ENCODE measurements at regions not wholly inside any gene's neighbourhood (a gene's known extent, or its start where the extent isn't known, plus 50 kb on each side); places are given as distances from the start of the nearest gene placed in this dataset.

- TF ChIP-seq USF2 (IDR thresholded peaks at IDR 0.05; ENCODE audit: borderline replicate concordance, low read depth, low read length) = no peak
- TF ChIP-seq BHLHE40 (IDR thresholded peaks at IDR 0.05; ENCODE audit: borderline replicate concordance in 1 of 2, low read depth in 2 of 2, low read length in 1 of 2) = no peak
- TF ChIP-seq JUNB (IDR thresholded peaks at IDR 0.05) = no peak
- TF ChIP-seq POU2F2 (IDR thresholded peaks at IDR 0.05; ENCODE audit: borderline replicate concordance, low read depth, low read length) = no peak
- no peak for TF ChIP-seq EZH2 (IDR thresholded peaks at IDR 0.05; ENCODE audit: borderline replicate concordance, control insufficient read depth, low read depth, low read length)
- TF ChIP-seq ATF3 (IDR thresholded peaks at IDR 0.05; ENCODE audit: borderline replicate concordance, extremely low read depth, low read depth, low read length) = no peak
Measured at GRCh38 chr11:127059286-127059685, 58.7 kb upstream of the KIRREL3 start (continued).

- TF ChIP-seq NKRF (conservative IDR thresholded peaks at IDR 0.05) = no peak
- TF ChIP-seq POLR2A (IDR thresholded peaks at IDR 0.05; ENCODE audit: low read depth, low read length) = no peak
- TF ChIP-seq ETV6 (conservative IDR thresholded peaks at IDR 0.05 in 1 of 2, IDR thresholded peaks at IDR 0.05 in 1 of 2; ENCODE audit: borderline replicate concordance in 1 of 2, low read depth in 1 of 2) = no peak
- no peak for TF ChIP-seq SMAD1 (IDR thresholded peaks at IDR 0.05; ENCODE audit: low read depth, partially characterized antibody)
- no peak for TF ChIP-seq GABPA (IDR thresholded peaks at IDR 0.05; ENCODE audit: low read depth)
- no peak for TF ChIP-seq EGR1 (IDR thresholded peaks at IDR 0.05; ENCODE audit: borderline replicate concordance in 1 of 2, low read depth in 2 of 2, low read length in 2 of 2)
- Histone ChIP-seq H3K36me3 (ENCODE audit: control insufficient read depth in 2 of 2, insufficient read depth in 2 of 2, low read length in 1 of 2) (no peaks in the 10 kb centered on the region), H4K20me1 (ENCODE audit: control insufficient read depth, insufficient read depth) (no peaks in the 10 kb centered on the region), H3K9me3 (replicated peaks; ENCODE audit: control insufficient read depth, insufficient read depth, low read length) (no peaks in the 10 kb centered on the region), H3K27ac (ENCODE audit: control insufficient read depth, insufficient read depth) (no peak overlapping the region), H3K4me3 (no peak overlapping the region), H2AFZ (ENCODE audit: control insufficient read depth, low read depth, low read length) (no peak overlapping the region), H3K9ac (ENCODE audit: control insufficient read depth, insufficient read depth, low read length) (no peak overlapping the region), H3K4me2 (ENCODE audit: control insufficient read depth, insufficient read depth) (no peak overlapping the region), H3K4me1 (ENCODE audit: control insufficient read depth, insufficient read depth, low read length) (no peaks in the 10 kb centered on the region), H3K27me3 (replicated peaks in 1 of 2; ENCODE audit: control insufficient read depth in 2 of 2, insufficient read depth in 2 of 2, low read length in 1 of 2) (no peaks in the 10 kb centered on the region), H3K79me2 (ENCODE audit: control insufficient read depth, insufficient read depth, low read length) (no peaks in the 10 kb centered on the region)
- SMC1A ChIA-PET (ENCODE audit: uncharacterized antibody, unreplicated experiment) = no interaction called here
- WGBS (ENCODE audit: insufficient coverage, insufficient replicate concordance, low lambda C conversion rate, missing lambda C conversion rate) = 26% methylated on average over 2 of the region's 2 CpGs
- POLR2A ChIA-PET = no interaction called here
- ATAC-seq (no peak), FAIRE-seq (no peak), DNase-seq (ENCODE audit: low read depth, low spot score) (no peak)
- in situ Hi-C loops (cut with MboI) = no loop called here
- CTCF ChIA-PET = no interaction called here
- RAD21 ChIA-PET (ENCODE audit: unreplicated experiment) = no interaction called here
- BruUV-seq (replicated peaks) = no TSS peak
- intact Hi-C loops (cut with micrococcal nuclease; ENCODE audit: unreplicated experiment) = no loop called here
Measured at GRCh38 chr11:127058524-127058923, 58.0 kb upstream of the KIRREL3 start.

All from GM12878 (cell line).